NCI-H146 (cell line): ENCODE measurements at regions not wholly inside any gene's neighbourhood (a gene's known extent, or its start where the extent isn't known, plus 50 kb on each side); places are given as distances from the start of the nearest gene placed in this dataset.
"Not testable (repeated sequence)": the region's sequence is repeated elsewhere in the genome, so short reads cannot be mapped to it uniquely, and the experiment has no call there.

Experiments used
- DNase-seq: peaks from one replicate; lab custom pipeline; 2025; lab: John Stamatoyannopoulos, UW

DNA sequence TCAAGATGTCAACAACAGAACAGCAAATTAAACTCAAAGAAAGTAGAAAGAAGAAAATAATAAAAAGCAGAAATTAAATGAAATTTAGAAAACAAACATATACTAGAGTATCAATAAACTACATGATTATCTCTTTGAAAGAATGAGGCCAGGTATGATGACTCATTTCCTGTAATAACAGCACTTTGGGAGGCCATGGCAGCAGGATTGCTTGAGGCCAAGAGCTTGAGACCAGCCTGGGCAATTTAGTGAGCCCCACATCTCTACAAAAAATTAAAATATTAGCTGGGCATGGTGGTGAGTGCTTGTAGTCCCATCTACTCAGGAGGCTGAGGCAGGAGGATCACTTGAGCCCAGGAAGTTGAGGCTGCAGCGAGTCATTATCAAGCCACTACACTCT, 232.5 kb downstream of the RAB11FIP4 start:
- no peak for DNase-seq

DNA sequence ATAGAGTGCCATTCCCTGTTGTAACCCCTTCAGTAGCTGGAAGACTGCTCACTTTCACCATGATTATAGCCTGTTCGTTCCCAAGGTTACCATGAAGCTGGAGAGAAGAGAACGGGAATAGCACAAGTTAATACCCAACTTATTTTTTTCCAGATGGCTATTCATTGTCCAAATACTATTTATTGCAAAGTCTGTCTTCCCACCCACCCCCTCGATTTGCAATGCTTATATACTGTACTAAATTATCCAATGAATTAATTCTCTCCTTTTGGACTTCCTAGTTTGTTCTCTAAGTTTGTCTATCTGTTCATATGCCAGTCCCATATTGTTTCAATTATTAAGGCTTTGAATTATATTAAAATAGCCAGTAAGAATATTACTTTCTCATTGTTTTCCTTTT, 231.0 kb downstream of the RAB11FIP4 start:
- DNase-seq, result no peak

DNA sequence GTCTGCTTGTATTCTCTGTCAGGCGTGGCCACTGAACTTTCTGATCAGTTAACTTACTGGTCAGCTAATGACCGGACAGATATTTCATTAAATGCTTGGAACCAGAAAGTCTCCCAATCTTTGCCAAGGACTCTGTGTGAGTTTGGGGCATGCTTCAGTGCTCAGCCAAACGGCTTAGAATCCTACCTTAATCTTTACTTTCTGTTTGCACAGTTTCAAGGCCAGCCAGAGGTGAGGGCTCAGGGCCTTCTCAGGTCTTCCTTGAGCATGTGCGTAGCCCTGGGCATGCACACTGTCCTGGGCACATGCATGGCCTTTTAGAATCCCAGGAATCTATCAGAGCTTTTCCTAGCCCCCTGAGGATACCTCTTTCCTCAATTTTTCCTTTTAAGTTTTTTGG, 230.1 kb downstream of the RAB11FIP4 start:
- no peak for DNase-seq

DNA sequence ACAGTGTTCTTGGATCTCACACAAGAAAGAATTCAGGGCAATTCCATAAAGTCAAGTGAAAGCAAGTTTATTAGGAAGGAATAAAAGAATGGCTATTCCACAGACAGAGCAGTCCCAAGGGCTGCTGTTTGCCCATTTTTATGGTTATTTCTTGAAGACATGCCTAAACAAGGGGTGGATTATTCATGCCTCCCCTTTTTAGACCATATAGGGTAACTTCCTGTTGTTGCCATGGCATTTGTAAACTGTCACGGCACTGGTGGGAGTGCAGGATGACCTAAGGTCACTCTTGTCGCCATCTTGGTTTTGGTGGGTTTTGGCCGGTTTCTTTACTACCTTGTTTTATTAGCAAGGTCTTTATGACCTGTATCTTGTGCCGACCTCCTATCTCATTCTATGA, 219.6 kb downstream of the RAB11FIP4 start:
- DNase-seq, result not testable (repeated sequence)

DNA sequence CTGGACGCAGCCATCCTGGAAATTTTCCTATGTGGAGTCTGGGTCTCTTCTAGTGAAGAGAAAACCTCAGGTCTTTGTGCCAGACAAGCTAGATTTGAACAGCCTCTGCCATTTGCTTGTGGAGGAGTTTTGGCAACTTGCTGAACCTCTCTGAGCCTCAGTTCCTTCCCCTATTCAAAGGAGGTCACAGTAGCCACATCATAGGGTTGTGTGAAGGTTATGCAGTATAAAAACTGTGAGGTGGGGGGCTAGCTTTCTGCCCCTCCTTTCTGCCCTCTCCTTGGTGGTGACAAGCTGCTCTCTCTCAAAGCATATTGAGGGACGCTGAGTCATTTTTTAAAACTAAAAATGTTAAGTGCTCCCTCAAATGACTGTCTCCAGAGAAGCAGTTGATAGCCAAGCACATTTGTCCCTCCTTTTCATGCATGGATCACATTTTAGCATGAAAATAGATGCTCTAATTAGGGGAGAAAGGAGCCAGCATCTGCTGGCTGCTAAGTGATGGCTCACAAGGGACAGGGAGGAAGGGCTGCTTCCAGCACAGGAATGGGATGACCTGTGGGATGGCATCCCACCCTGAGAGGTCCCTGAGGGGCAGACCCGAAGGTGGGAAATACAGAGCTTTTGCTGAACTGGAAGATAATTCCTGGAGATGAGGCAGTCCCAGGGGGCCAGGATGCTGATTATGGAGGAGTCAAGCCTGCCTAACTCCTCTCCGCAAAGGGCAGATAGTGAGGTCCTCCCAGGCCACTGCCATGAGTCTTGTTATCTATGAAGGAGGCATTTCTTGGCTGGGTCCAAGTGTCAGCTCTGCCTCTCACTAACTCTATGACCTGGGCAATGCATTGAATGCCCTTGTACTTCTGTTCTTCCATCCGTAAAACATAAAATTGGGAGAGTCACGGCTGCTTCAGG, 218.8 kb downstream of the RAB11FIP4 start:
- DNase-seq, result no peak

DNA sequence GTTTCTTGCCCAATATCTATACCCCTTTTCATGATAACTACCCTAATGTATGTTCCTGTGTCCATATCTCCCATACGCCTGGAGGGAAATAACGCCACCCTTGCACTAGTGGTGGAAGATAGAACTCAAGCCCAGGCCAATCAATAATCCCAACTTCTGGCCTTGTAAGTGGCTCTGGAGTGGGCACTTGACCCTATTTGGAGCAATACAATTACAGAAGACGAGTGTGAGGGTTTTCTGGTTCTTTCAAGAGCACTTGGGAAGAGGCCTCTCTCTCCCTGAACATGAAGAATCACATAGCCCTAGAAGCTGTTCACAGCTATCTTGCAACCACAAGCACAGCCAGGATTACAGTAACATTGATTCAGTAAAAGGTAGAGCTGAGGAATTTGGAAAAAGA, 217.9 kb downstream of the RAB11FIP4 start:
- no peak for DNase-seq

DNA sequence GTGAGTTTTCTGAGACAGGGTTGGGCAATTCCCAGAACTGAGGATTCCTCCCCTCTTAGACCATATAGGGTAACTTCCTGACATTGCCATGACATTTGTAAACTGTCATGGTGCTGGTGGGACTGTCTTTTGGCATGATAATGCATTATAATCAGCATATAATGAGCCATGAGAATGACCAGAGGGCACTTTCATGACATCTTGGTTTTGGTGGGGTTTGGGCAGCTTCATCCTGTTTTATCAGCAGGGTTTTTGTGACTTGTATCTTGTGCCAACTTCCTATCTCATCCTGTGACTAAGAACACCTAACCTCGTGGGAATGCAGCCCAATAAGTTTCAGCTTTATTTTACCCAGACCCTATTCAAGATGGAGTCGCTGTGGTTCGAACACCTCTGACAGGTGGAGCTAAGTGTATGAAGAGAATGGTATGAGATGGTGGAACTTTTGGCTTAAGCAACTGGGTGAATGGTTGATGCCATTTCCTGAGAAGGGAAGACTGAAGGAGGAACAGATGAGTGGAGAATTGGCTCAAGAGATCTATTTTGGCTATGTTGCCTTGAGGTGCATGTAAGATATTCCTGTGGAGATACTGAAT, 217.3 kb downstream of the RAB11FIP4 start:
- no peak for DNase-seq

DNA sequence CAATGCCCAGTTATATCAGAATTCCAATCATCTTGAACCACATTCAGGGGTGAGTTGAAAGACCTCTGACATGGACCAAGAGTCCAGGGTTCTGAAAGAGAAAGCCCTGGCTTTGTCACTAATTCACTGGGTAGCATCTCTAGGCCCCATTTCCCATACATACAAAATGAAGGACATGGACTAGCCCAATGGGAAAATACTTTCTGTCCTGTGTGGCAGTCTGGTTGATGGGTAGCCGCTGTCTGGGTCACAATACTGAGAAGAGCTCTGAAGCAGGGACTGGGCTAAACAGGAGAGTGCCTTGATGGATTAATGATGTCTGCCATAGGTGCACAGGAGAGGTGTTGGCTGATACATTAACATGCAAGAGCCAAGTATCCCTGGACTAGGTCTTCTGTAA, 214.3 kb downstream of the RAB11FIP4 start:
- no peak for DNase-seq

DNA sequence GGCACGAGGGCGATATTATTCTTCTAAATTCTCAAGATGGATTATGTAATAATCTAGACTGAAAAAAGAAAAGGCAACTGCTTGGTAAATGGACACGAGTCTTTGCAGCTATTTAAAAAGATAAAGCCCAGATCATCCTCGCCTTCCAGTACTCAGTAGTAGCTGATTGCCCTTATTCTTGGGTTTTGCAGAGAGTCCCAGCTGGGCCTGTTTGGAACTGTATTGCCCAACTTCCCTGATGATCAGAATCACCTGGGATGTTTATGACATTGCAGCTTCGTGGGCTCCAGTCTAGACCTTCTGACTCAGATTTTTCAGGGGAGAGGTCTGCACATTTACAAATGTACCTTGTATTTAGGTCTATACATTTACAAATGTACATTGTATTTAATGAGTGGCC, 213.5 kb downstream of the RAB11FIP4 start:
- DNase-seq, result no peak

DNA sequence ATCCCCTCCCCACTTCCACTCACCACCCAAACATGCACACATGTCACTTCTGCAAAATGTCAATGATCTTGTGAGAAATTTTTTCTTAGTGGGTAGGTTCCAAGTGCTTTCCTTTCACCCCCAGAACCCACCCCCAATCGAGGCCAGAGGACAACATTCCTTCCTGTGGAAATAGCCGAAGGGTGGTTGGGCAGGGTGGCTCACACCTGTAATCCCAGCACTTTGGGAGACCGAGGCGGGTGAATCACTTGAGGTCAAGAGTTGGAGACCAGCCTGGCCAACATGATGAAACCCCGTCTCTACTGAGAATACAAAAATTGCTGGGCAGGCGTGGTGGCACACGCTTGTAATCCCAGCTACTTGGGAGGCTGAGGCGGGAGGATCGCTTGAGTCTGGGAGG, 208.7 kb downstream of the RAB11FIP4 start:
- DNase-seq, result not testable (repeated sequence)

DNA sequence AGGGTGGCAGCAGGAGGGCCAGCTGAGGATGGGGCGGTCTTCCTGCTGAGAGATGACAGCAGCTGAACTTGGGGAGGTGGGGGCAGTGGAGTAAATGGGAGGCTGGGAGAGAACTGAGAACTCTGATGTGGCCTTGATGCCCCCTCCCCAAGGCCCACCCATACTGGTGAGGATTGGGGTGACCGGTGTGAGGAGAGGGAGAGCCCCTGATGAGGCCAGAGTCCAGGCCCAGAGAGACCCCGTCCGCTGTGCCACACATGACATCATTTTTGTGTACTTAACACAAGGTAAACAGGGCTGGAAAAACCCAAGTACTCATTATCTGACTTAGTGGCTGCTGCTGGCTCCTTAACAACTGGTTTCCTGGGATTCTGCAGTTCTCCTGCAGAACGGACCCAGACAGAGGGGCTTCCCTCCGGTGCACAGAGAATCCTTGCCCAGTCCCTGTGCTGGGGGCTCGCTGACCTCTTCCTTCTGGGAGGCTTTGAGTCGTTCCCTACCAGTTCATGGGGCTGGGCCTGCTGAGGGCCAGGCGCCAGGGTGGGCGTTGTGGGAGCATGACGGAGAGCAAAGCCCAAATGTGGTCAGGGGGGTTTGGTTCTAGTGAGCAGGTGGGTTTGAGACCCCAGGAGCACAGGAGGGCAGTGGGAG, 207.6 kb downstream of the RAB11FIP4 start:
- DNase-seq, result peak; percentile 51

DNA sequence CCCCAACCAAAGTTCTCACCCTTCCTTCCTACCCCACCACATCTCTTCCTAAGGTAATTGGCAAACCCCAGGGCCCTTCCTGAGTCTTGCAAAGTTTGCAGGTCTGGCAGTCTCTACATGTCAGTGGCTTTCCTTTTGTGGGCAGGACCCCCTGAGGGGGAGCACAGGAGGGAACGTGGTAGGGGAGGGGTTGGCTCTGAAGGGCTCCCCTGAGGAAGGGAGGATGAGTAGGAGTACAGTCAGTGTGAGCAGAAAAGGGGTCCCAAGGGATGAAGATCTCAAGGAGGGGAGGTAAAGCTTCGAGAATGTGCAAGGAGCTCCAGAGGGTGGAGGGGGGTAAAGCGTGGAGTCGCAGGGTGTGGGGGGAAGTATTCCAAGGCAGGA, 206.9 kb downstream of the RAB11FIP4 start:
- DNase-seq, result no peak

DNA sequence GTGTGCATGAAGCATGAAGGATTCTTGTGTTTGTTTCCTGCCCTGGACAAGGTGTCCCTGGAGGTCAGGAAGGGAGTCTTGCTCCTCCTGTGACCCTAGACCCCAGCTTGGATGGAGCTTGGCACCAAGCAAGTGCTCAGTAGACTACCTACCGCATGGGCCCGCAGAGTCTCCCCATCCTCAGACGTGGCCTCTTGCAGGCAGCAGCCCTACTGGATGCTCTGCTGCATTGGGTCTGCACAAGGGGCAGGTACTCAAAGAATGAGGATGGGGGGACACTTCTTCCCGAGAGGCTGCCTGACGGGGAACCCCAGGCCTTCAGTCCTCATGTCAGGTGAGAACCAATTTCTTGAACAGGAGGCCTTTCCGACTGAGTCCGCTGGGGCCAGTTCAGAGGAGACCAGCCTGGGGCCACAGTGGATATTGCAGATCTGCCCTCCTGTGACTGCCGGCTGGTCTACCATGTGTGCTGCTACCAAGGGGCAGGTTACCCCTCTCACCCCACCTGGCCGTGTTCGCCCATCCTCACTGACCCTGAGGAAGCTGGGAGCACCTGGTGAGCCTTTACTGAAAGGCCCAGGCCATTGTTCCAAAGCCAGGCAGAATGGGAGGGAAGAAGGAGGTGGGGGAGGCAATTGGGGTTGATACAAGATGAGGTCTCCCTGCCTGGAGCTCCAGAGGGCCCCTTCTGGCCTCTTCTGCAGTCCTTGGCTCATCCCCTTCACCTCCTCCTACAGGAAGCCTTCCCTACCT, 206.3 kb downstream of the RAB11FIP4 start:
- DNase-seq, result no peak

DNA sequence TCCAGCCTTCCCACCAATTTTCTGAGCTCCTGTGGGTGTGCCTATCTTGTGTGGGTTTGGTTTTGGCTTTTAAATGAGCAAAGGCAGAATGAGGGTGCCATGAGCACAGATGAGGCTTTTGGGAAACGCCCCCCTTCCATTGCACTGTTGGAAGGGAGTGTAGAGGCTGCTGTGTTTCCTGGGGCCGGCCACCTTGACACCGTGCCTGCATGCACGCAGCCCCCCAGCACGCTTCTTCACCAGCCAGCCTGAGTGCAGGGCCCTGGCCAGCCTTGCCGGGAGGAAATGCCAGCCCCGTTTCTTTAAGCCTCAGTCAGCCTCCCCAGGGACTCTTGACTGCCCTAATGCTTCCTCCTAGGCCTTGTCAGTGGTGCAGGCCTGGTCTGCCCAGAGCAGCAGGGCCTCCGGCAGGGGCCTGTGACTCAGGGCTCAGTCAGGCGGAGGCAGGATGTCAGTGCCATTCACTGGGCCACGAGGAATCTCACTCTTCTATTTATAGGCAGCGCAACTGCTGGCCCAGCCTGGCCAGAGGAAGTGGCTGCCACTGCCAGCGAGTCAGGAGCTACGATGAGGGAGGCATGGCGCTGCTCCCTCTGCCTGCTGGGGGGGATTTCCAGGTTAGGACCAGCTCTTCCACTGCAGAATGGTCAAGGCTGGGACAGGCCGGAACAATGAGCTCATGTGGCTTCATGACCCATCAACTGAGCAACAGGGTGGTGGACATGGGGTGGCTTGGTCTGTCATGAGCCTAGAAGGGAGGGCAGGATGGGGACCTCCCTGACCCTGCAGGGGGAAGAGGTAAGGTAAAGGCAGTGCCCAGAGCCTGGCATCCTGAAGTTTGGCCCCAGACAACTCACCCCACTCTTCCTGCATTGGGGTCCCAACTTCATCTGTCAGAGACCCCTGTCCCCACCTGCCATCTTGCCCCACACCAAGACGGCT, 205.2 kb downstream of the RAB11FIP4 start:
- DNase-seq, result no peak

DNA sequence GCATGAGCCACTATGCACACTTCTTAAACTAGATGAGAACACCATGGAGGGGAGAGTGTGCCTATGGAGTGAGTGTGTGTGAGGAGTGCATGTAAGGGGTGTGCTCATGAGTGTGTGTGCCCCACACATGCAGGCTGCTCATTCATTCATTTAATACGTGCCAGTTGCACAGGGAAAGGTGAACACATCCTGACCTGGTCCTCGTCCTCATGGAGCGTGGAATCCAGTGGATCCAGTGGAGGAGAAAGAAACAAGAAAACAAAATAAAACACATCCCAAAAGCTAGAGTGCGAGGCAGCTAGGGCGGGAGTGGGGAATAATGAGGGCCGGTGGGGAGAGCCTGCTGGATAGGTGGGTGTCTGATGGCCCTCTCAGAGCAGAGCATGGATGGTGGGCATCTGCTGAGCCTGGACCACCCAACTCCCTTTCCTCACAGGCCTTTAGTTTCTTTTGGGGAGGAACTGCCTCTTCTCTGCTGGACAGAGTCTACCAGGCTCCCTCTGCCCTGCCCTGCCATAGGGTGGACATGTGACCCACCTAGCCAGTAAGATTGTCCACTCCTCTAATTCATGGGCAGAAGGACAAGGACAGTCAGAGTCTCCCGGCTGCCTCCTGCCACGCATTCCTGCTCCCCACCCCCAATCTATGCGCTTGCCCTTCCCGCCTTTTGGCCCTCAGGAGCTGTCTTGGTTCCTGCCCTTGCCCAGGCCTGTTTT, 204.3 kb downstream of the RAB11FIP4 start:
- DNase-seq, result no peak

DNA sequence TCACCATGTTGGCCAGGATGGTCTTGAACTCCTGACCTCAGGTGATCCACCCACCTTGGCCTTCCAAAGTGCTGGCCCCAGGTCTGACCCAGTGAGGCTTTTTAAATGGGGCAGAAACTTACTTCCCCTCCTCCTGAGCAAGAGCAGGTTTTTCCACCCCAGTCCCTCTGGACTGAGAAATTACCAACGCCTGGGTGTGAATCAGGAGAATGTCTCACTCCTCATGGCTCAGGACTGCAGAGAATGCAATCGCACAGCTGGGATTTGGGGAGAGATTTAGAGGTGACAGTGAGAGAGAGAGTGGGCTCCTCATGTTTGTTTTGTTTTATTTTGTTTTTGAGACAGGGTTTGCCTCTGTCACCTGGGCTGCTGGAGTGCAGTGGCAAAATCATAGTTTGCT, 203.6 kb downstream of the RAB11FIP4 start:
- DNase-seq, result no peak

DNA sequence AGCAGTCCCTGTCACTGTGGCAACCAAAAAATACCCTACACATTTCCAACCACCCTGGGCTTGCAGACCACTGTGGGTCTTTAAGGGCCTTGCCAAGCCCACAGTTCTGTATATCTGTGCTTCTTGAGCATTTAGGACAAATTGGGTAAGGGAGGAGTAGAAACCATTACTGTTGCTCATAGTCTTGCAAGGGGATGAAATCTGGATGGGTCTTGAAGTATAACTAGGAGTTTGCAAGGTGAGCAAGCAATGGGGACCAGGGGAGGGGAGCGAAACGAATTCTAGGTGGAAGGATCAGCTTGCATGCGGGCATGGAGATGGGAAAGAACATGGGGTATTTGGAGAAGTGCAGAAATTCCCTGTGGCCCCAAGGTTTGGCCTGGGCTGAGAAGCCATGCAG, 202.9 kb downstream of the RAB11FIP4 start:
- no peak for DNase-seq

DNA sequence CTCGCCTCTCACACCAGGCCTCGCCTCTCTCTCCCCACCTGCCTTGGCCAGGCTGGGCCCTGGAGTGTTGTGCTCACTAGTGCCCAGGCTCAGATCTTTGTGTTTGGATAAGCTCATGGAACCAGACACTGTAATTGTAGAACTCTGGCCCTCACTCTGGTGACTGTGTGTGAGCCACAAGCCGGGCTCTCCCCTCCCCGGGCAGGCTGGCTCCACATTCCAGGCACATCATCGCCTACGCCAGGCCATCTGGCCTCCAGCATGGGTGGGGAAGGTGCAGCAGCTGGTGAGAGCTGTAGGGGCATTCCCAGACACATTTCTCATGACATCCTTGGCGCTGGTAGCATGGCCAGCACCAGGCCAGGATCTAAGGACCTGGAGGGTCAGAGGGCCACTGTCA, 202.3 kb downstream of the RAB11FIP4 start:
- no peak for DNase-seq

DNA sequence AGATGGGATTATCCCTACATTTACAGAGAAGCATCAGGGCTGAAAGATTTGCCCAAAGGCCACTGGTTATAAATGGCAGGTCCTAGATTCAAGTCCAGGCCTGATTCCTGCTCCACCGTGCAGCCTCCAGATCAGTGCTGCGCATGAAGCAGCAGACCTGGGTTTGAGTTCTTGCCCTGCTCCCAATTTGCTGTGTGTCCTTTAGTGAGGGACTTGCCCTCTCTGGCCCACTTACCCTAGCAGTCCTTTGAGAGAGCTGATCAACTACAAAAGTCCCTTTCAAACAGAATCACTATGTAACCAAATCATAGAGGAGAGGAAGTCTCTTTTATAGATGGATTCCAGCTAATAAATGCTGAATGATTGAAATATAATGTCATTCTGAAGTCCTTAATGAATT, 200.4 kb downstream of the RAB11FIP4 start:
- DNase-seq, result no peak

DNA sequence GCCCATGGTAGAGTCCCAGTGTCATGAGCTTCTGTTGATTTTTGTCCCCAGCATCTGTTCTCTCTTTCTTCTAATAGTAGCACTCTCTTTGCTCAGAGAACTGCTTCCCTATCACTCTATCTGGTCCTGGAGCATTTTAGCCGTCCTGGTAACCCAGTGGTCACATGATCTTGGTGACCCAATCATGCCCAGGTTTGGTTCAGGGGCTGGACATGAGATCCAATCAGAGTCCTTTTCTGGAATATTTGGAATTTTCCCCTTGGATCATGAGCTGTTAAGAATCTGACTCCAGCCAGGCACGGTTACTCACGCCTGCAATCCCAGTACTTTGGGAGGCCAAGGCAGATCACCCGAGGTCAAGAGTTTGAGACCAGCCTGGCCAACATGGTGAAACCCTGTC, 197.0 kb downstream of the RAB11FIP4 start:
- DNase-seq, result no peak

DNA sequence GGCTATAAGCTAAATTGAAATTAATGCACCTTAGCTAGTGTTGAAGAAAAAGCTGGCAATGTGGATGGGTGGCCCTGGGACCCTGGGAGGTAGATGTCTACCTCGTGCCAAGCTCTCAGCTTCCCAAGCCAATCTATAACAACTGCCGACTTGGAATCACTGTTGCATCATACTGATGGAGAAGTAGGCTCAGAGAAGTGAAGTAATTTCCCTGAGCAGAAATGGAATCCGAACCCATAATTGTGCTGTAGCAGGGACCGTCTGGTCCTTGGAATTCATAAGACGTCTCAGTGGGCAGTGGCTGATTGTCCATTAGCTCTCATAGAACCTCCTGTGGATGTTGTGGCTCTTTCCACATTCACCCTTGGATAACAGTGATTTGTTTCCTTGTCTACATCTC, 196.6 kb downstream of the RAB11FIP4 start:
- no peak for DNase-seq
